GM23338 (cell line): ENCODE measurements at regions not wholly inside any gene's neighbourhood (a gene's known extent, or its start where the extent isn't known, plus 50 kb on each side); places are given as distances from the start of the nearest gene placed in this dataset.

Experiments
- ATAC-seq: fragments of 200-7000 bp; cut with Tn5 transposase; 3 replicates; pipeline ENCODE4 v1.9.1; 2020
- DNase-seq: peaks from one replicate; pipeline ENCODE4 v3.0.0-alpha.2; 2015; ENCODE audit warnings: low spot score
- H2AFZ ChIP-seq: fragments of 200-600 bp; sonication (generic); 2 replicates; pipeline ENCODE4 v1.8.0; 2016; ENCODE audit warnings: antibody characterized with exemption, mild to moderate bottlenecking, moderate library complexity
- H3F3A ChIP-seq: fragments of 200-600 bp; sonication (generic); replicated peaks from 2 replicates; pipeline ENCODE4 v1.8.0; 2017; ENCODE audit warnings: antibody characterized with exemption, mixed run types, low read depth
- H3K27ac ChIP-seq: fragments of 200-600 bp; sonication (generic); 2 replicates; pipeline ENCODE4 v1.6.1; 2016; ENCODE audit warnings: low read depth
- H3K27me3 ChIP-seq: fragments of 200-600 bp; sonication (generic); 2 replicates; pipeline ENCODE4 v1.8.0; 2016; ENCODE audit warnings: mild to moderate bottlenecking, mixed run types, moderate library complexity; ENCODE audit not compliant: insufficient read depth
- H3K36me3 ChIP-seq: fragments of 200-600 bp; sonication (generic); 2 replicates; pipeline ENCODE4 v1.8.0; 2016; ENCODE audit warnings: mild to moderate bottlenecking; ENCODE audit not compliant: insufficient read depth
- H3K4me1 ChIP-seq: fragments of 200-600 bp; sonication (generic); 2 replicates; pipeline ENCODE4 v1.8.0; 2016; ENCODE audit warnings: mild to moderate bottlenecking, moderate library complexity; ENCODE audit not compliant: insufficient read depth
- H3K4me2 ChIP-seq: fragments of 200-600 bp; sonication (generic); 2 replicates; pipeline ENCODE4 v1.7.1; 2017; ENCODE audit warnings: mixed run types
- H3K4me3 ChIP-seq: fragments of 200-600 bp; sonication (generic); 2 replicates; pipeline ENCODE4 v1.6.1; 2016; ENCODE audit warnings: mixed run types
- H3K79me2 ChIP-seq: fragments of 200-600 bp; sonication (generic); replicated peaks from 2 replicates; pipeline ENCODE4 v1.8.0; 2017; ENCODE audit warnings: mild to moderate bottlenecking; ENCODE audit not compliant: insufficient read depth
- H3K9me2 ChIP-seq: fragments of 200-600 bp; sonication (generic); 2 replicates; pipeline ENCODE4 v1.8.0; 2017; ENCODE audit not compliant: insufficient read depth
- H4K20me1 ChIP-seq: fragments of 200-600 bp; sonication (generic); replicated peaks from 2 replicates; pipeline ENCODE4 v1.8.0; 2017; ENCODE audit warnings: mild to moderate bottlenecking; ENCODE audit not compliant: insufficient read depth
- H3K27ac Mint-ChIP-seq: 2 replicates; pipeline ENCODE4 v1.8.0; 2020; ENCODE audit warnings: inconsistent platforms, mild to moderate bottlenecking, moderate library complexity, mixed read lengths
- H3K27me3 Mint-ChIP-seq: 3 replicates; pipeline ENCODE4 v1.8.0; 2022; ENCODE audit warnings: low read depth, mild to moderate bottlenecking, moderate library complexity, mixed read lengths, inconsistent platforms; ENCODE audit not compliant: insufficient read depth, poor library complexity
- H3K36me3 Mint-ChIP-seq: 3 replicates; pipeline ENCODE4 v1.8.0; 2021; ENCODE audit warnings: low read depth, mild to moderate bottlenecking, inconsistent platforms, moderate library complexity, mixed read lengths
- H3K4me1 Mint-ChIP-seq: 3 replicates; pipeline ENCODE4 v1.8.0; 2020; ENCODE audit warnings: mild to moderate bottlenecking, inconsistent platforms, mixed read lengths
- H3K4me3 Mint-ChIP-seq: 3 replicates; pipeline ENCODE4 v1.8.0; 2021; ENCODE audit warnings: moderate library complexity, mild to moderate bottlenecking, inconsistent platforms, mixed read lengths
- H3K9me3 Mint-ChIP-seq: 3 replicates; pipeline ENCODE4 v1.8.0; 2020; ENCODE audit warnings: moderate library complexity, mild to moderate bottlenecking, inconsistent platforms, mixed read lengths
- CREB1 ChIP-seq: fragments of 250-450 bp; sonication (Bioruptor Pico); IDR thresholded peaks from 2 replicates; pipeline ENCODE4 v1.5.0; 2020; ENCODE audit warnings: low read depth, mild to moderate bottlenecking, moderate library complexity
- EZH2 ChIP-seq: fragments of 200-600 bp; sonication (generic); IDR thresholded peaks from one replicate; pipeline ENCODE4 v1.8.0; 2017; ENCODE audit warnings: antibody characterized with exemption, mild to moderate bottlenecking, low read depth; ENCODE audit not compliant: unreplicated experiment
- EZH2phosphoT487 ChIP-seq: fragments of 200-600 bp; sonication (generic); IDR thresholded peaks from one replicate; pipeline ENCODE4 v1.8.1; 2018; ENCODE audit warnings: antibody characterized with exemption; ENCODE audit not compliant: unreplicated experiment
- JUNB ChIP-seq: IDR thresholded peaks from one replicate; pipeline ENCODE4 v1.6.1; 2016; ENCODE audit warnings: antibody characterized with exemption; ENCODE audit not compliant: unreplicated experiment
- NANOG ChIP-seq: IDR thresholded peaks from 2 replicates; pipeline ENCODE4 v1.6.1; 2016; ENCODE audit warnings: antibody characterized with exemption, borderline replicate concordance
- POLR2AphosphoS5 ChIP-seq: IDR thresholded peaks from 2 replicates; pipeline ENCODE4 v1.6.1; 2016; ENCODE audit warnings: antibody characterized with exemption, low read depth
- STAT1 ChIP-seq: IDR thresholded peaks from one replicate; pipeline ENCODE4 v1.6.1; 2016; ENCODE audit warnings: antibody characterized with exemption; ENCODE audit not compliant: unreplicated experiment
- ZNF114 ChIP-seq: fragments of 250-450 bp; sonication (Bioruptor Pico); IDR thresholded peaks from 2 replicates; pipeline ENCODE4 v1.5.0; 2020; ENCODE audit warnings: mild to moderate bottlenecking, moderate library complexity
- ZNF331 ChIP-seq: fragments of 250-450 bp; sonication (Bioruptor Pico); IDR thresholded peaks from 2 replicates; pipeline ENCODE4 v1.5.0; 2020; ENCODE audit warnings: low read depth, mild to moderate bottlenecking, moderate library complexity
- ZNF462 ChIP-seq: fragments of 250-450 bp; sonication (Bioruptor Pico); IDR thresholded peaks from 2 replicates; pipeline ENCODE4 v1.5.0; 2020; ENCODE audit warnings: mild to moderate bottlenecking, moderate library complexity
- TF ChIP-seq, protein P1 (sequence below): IDR thresholded peaks from 2 replicates; pipeline ENCODE4 v1.6.1; 2016; ENCODE audit warnings: antibody characterized with exemption
- TF ChIP-seq, protein P2 (sequence below): IDR thresholded peaks from one replicate; pipeline ENCODE4 v1.6.1; 2018; ENCODE audit warnings: antibody characterized with exemption; ENCODE audit not compliant: unreplicated experiment
- TF ChIP-seq, protein P3 (sequence below), 2 experiments: fragments of 200-600 bp in 1 of 2; sonication (generic) in 1 of 2; conservative IDR thresholded peaks; 2 replicates each; pipeline versions ENCODE4 v1.5.1 to v1.6.1; 2016 to 2017; ENCODE audit warnings: antibody characterized with exemption in 2 of 2, low read depth in 2 of 2, mild to moderate bottlenecking in 2 of 2, moderate library complexity in 1 of 2

- Mint-ChIP-seq H3K9me3 (peaks cover 8% of the 10 kb centered on the region; the same call in 2 of the 3 replicates), H3K36me3 (peaks cover 5% of the 10 kb centered on the region; the same call in 2 of the 3 replicates), H3K4me3 (no peak overlapping the region), H3K27me3 (no peaks in the 10 kb centered on the region), H3K4me1 (no peaks in the 10 kb centered on the region), H3K27ac (no peak overlapping the region)
- Histone ChIP-seq H3K27ac (no peak overlapping the region), H3K4me1 (no peaks in the 10 kb centered on the region), H3K27me3 (no peaks in the 10 kb centered on the region), H3F3A (no peaks in the 10 kb centered on the region), H3K9me2 (no peaks in the 10 kb centered on the region; the same call in 1 of the 2 replicates), H3K36me3 (no peaks in the 10 kb centered on the region), H4K20me1 (no peaks in the 10 kb centered on the region), H2AFZ (no peak overlapping the region), H3K4me3 (no peak overlapping the region), H3K79me2 (no peaks in the 10 kb centered on the region), H3K4me2 (no peak overlapping the region)
- no peak for DNase-seq
- no peak for TF ChIP-seq ZNF114 (CRISPR knock-in tag)
- no peak for TF ChIP-seq ZNF462 (CRISPR knock-in tag)
- no peak for TF ChIP-seq CREB1 (CRISPR knock-in tag)
- TF ChIP-seq STAT1: no peak
- no peak for TF ChIP-seq POLR2AphosphoS5
- TF ChIP-seq EZH2: no peak
- no peak for TF ChIP-seq EZH2phosphoT487
- TF ChIP-seq, protein P1, sequence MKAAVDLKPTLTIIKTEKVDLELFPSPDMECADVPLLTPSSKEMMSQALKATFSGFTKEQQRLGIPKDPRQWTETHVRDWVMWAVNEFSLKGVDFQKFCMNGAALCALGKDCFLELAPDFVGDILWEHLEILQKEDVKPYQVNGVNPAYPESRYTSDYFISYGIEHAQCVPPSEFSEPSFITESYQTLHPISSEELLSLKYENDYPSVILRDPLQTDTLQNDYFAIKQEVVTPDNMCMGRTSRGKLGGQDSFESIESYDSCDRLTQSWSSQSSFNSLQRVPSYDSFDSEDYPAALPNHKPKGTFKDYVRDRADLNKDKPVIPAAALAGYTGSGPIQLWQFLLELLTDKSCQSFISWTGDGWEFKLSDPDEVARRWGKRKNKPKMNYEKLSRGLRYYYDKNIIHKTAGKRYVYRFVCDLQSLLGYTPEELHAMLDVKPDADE: no peak
- TF ChIP-seq, protein P2, sequence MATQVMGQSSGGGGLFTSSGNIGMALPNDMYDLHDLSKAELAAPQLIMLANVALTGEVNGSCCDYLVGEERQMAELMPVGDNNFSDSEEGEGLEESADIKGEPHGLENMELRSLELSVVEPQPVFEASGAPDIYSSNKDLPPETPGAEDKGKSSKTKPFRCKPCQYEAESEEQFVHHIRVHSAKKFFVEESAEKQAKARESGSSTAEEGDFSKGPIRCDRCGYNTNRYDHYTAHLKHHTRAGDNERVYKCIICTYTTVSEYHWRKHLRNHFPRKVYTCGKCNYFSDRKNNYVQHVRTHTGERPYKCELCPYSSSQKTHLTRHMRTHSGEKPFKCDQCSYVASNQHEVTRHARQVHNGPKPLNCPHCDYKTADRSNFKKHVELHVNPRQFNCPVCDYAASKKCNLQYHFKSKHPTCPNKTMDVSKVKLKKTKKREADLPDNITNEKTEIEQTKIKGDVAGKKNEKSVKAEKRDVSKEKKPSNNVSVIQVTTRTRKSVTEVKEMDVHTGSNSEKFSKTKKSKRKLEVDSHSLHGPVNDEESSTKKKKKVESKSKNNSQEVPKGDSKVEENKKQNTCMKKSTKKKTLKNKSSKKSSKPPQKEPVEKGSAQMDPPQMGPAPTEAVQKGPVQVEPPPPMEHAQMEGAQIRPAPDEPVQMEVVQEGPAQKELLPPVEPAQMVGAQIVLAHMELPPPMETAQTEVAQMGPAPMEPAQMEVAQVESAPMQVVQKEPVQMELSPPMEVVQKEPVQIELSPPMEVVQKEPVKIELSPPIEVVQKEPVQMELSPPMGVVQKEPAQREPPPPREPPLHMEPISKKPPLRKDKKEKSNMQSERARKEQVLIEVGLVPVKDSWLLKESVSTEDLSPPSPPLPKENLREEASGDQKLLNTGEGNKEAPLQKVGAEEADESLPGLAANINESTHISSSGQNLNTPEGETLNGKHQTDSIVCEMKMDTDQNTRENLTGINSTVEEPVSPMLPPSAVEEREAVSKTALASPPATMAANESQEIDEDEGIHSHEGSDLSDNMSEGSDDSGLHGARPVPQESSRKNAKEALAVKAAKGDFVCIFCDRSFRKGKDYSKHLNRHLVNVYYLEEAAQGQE: no peak
- TF ChIP-seq NANOG: no peak
- TF ChIP-seq, protein P3, sequence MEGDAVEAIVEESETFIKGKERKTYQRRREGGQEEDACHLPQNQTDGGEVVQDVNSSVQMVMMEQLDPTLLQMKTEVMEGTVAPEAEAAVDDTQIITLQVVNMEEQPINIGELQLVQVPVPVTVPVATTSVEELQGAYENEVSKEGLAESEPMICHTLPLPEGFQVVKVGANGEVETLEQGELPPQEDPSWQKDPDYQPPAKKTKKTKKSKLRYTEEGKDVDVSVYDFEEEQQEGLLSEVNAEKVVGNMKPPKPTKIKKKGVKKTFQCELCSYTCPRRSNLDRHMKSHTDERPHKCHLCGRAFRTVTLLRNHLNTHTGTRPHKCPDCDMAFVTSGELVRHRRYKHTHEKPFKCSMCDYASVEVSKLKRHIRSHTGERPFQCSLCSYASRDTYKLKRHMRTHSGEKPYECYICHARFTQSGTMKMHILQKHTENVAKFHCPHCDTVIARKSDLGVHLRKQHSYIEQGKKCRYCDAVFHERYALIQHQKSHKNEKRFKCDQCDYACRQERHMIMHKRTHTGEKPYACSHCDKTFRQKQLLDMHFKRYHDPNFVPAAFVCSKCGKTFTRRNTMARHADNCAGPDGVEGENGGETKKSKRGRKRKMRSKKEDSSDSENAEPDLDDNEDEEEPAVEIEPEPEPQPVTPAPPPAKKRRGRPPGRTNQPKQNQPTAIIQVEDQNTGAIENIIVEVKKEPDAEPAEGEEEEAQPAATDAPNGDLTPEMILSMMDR (conservative IDR thresholded peaks at IDR 0.05; ENCODE audit: low read depth in 2 of 2): no peak
- TF ChIP-seq ZNF331: no peak
- no peak for TF ChIP-seq JUNB
- no peak for ATAC-seq
Measured at GRCh38 chr1:164131949-164132348, 427.0 kb upstream of the PBX1 start.
